HG03342 (cell line): ENCODE measurements at regions not wholly inside any gene's neighbourhood (a gene's known extent, or its start where the extent isn't known, plus 50 kb on each side); places are given as distances from the start of the nearest gene placed in this dataset.

Source experiments
- ATAC-seq: cut with Tn5 transposase; IDR thresholded peaks from one replicate; pipeline ENCODE4 v1.9.1; 2021; ENCODE audit warnings: mild to moderate bottlenecking, moderate library complexity; ENCODE audit not compliant: unreplicated experiment

GRCh38 chr5:166363087-166363760, 1928.2 kb upstream of the WWC1 start:
- ATAC-seq: no peak

DNA sequence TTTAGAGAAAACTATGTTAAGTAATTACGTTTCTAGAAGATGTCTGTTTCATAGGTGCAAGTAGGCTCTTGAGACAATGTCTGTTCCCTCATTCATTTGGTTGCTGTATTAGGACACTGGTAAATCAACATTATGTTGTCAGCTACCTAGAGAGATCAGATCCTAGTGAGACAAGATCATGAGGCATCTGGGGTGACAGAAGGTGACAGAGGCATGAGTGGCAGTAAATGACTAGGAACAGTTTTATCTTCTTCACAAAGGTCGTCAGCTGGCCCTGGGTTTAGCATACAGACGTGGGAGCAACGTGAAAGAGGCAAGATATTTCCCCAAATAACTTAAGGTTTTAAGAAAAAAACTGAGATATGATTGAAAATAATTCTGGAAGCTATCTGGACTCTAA, 1926.3 kb upstream of the WWC1 start:
- no peak for ATAC-seq

- ATAC-seq: no peak
Observed at GRCh38 chr5:166367391-166367790, 1924.1 kb upstream of the WWC1 start.

DNA sequence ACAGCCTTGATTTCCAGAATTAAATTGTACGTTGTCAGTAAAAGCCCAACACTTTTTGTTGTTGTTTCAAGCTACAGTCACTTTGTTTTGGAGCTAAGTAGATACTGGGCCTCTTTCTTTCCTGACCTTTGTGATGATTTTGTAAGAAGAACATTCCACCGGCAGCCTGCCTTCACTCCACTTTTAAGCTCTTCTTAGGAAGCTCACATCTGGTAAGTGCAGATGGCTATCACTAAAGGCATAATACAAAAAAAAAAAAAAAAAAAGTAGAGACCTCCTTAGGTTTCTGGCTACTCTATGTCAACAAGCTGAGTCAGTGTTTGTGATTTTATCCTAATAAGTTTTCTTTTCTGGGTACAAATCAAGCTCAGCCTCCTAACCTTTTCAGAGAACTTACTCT, 1922.1 kb upstream of the WWC1 start:
- no peak for ATAC-seq

GRCh38 chr5:166369807-166370206, 1921.6 kb upstream of the WWC1 start:
- ATAC-seq: no peak

- ATAC-seq: no peak
Observed at GRCh38 chr5:166370928-166371690, 1920.3 kb upstream of the WWC1 start.

GRCh38 chr5:166373817-166374216, 1917.6 kb upstream of the WWC1 start:
- ATAC-seq: no peak

GRCh38 chr5:166377756-166378155, 1913.7 kb upstream of the WWC1 start:
- no peak for ATAC-seq

- ATAC-seq: no peak
Observed at GRCh38 chr5:166379517-166379916, 1911.9 kb upstream of the WWC1 start.

DNA sequence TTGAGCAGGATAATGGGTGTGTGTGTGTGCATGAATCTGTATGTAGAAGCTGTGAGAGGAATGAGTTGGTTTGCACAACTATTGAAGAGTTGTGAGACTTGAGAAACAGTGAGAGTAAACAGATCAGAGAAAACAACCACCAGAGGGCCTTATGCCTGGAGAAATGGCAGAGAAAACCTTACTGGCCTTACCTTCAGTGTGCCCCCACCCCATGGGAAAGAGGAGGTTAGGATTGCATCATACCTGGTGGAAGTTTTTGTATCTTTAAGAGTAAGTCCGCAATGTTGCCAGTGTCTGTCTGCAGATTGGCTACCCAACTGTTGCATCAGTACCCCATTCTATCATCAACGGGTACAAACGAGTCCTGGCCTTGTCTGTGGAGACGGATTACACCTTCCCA, 1909.4 kb upstream of the WWC1 start:
- no peak for ATAC-seq

GRCh38 chr5:166398131-166398530, 1893.3 kb upstream of the WWC1 start:
- no peak for ATAC-seq

GRCh38 chr5:166399781-166400180, 1891.7 kb upstream of the WWC1 start:
- ATAC-seq: no peak

DNA sequence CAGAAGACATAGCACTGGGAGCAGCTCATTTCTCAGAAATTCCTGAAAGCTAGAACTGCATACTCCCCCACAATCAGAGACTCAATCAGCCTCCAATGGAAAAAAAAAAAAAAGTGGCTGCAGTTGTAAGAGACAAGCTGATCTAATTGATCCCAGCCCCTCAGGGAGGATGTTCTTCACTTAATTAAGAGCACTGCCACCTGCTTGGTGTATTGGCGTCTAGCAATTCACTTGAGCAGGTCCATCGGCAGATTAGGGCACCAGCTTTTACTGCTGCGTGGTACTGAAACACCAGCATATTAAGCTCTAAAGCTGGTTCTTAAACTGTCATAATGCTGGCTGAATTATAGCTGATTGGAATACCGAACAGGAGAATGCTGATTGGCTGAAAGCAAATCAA, 1890.1 kb upstream of the WWC1 start:
- no peak for ATAC-seq

GRCh38 chr5:166412191-166412590, 1879.3 kb upstream of the WWC1 start:
- no peak for ATAC-seq

DNA sequence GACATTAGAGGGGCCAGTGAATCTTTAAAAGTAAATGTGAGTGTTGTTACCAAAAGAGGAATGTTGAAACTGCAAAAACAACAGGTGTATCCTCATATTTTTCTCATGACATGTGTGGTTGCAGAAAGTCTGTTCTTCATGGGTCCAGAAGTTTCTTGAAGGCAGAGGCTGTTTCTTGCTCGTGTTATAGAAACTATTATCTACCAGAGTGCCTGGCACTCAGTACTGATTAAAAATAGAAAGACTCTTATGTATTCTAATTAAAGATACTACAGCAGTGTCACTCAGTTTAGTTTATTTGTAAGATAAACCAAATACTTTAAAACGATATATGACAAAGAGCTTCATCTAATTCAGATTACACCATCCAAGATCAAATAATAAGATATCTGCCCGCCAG, 1864.2 kb upstream of the WWC1 start:
- no peak for ATAC-seq

- ATAC-seq: no peak
Observed at GRCh38 chr5:166428264-166428803, 1863.1 kb upstream of the WWC1 start.

GRCh38 chr5:166430491-166431319, 1860.7 kb upstream of the WWC1 start:
- no peak for ATAC-seq

- no peak for ATAC-seq
Observed at GRCh38 chr5:166431456-166431855, 1860.0 kb upstream of the WWC1 start.

DNA sequence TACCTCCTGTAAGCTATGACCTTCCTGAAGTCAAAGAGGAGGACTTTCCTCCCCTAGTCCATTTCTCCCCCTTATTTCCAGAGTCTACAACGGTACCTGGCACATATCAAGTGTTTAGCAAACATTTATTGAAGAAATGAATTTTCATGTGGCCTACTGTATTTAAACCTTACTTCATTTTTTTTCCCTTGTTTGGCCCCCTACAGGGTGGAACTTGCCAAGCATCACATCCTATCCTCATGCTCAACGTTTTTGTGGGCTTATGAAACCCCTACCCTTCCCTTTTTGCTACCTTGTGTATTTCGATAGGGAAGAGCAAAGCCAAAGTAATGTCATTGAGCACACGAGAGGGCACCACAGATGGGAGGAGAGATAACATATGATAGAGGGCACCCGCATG, 1857.8 kb upstream of the WWC1 start:
- no peak for ATAC-seq

GRCh38 chr5:166436872-166437271, 1854.6 kb upstream of the WWC1 start:
- no peak for ATAC-seq

DNA sequence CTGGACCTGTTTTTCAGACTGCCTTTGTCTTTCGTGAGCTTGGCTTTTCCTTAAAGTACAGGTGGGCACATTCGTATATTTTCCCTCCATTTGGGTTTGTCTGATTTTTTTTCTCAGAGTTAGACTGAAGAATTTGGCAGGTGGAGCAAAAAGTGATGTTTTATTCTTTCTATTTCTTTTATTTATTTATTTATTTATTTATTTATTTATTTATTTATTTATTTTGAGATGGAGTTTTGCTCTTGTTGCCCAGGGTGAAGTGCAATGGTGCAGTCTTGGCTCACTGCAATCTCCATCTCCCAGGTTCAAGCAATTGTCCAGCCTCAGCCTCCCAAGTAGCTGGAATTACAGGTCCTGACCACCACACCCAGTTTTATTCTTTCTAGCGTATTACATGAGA, 1805.1 kb upstream of the WWC1 start:
- no peak for ATAC-seq
